Keratinocyte (primary cell): ENCODE measurements at regions not wholly inside any gene's neighbourhood (a gene's known extent, or its start where the extent isn't known, plus 50 kb on each side); places are given as distances from the start of the nearest gene placed in this dataset.

Experiments used
- DNase-seq: peaks from one replicate; pipeline ENCODE4 v3.0.0-alpha.2; 2011; ENCODE audit warnings: low read depth, missing footprints, low spot score
- FAIRE-seq: peaks from 2 replicates; lab custom pipeline; 2011; peaks lifted over from hg19 to GRCh38; lab: Jason Lieb, UNC
- H2AFZ ChIP-seq: 2 replicates; pipeline ENCODE4 v1.6.0; 2012; ENCODE audit warnings: low read length, control low read depth, inconsistent platforms; ENCODE audit not compliant: control insufficient read depth
- H3K27ac ChIP-seq: 2 replicates; pipeline ENCODE4 v1.5.1; 2011; ENCODE audit warnings: low read length; ENCODE audit not compliant: control insufficient read depth, insufficient read depth
- H3K27me3 ChIP-seq: 3 replicates; pipeline ENCODE4 v1.6.0; 2011; ENCODE audit warnings: low read length; ENCODE audit not compliant: control insufficient read depth, insufficient read depth; ENCODE audit errors: extremely low read depth
- H3K36me3 ChIP-seq, 2 experiments: 2 replicates in 1 of 2; 3 replicates in 1 of 2; pipeline ENCODE4 v1.5.1; 2011; ENCODE audit warnings: low read length in 2 of 2, mild to moderate bottlenecking in 1 of 2; ENCODE audit not compliant: control insufficient read depth in 2 of 2, insufficient read depth in 2 of 2; ENCODE audit errors: extremely low read depth in 1 of 2
- H3K4me1 ChIP-seq: 3 replicates; pipeline ENCODE4 v1.5.1; 2011; ENCODE audit warnings: low read length; ENCODE audit not compliant: control insufficient read depth, insufficient read depth; ENCODE audit errors: extremely low read depth
- H3K4me2 ChIP-seq: 3 replicates; pipeline ENCODE4 v1.6.0; 2011; ENCODE audit warnings: low read depth, low read length; ENCODE audit not compliant: control insufficient read depth, insufficient read depth; ENCODE audit errors: extremely low read depth
- H3K4me3 ChIP-seq, 3 experiments: fragments of 200-600 bp in 1 of 3; sonication (generic) in 1 of 3; 2 replicates in 2 of 3; 3 replicates in 1 of 3; pipeline ENCODE4 v1.5.1; 2011 to 2016; ENCODE audit warnings: low read length in 3 of 3, mild to moderate bottlenecking in 3 of 3, control low read depth in 2 of 3, inconsistent platforms in 1 of 3, low read depth in 1 of 3, mixed read lengths in 1 of 3, mixed run types in 1 of 3, moderate library complexity in 1 of 3; ENCODE audit not compliant: control insufficient read depth in 2 of 3, insufficient read depth in 2 of 3; ENCODE audit errors: extremely low read depth in 1 of 3
- H3K79me2 ChIP-seq: 2 replicates; pipeline ENCODE4 v1.6.0; 2012; ENCODE audit warnings: low read length; ENCODE audit not compliant: control insufficient read depth, insufficient read depth
- H3K9ac ChIP-seq: 3 replicates; pipeline ENCODE4 v1.6.0; 2011; ENCODE audit warnings: low read length; ENCODE audit not compliant: control insufficient read depth, insufficient read depth; ENCODE audit errors: extremely low read depth
- H3K9me1 ChIP-seq: 3 replicates; pipeline ENCODE4 v1.6.0; 2011; ENCODE audit warnings: low read length; ENCODE audit not compliant: control insufficient read depth, insufficient read depth; ENCODE audit errors: extremely low read depth
- H3K9me3 ChIP-seq: 2 replicates; pipeline ENCODE4 v1.5.1; 2012; ENCODE audit warnings: low read depth, low read length; ENCODE audit not compliant: control insufficient read depth
- H4K20me1 ChIP-seq: 3 replicates; pipeline ENCODE4 v1.6.0; 2011; ENCODE audit warnings: low read length; ENCODE audit not compliant: control insufficient read depth, insufficient read depth; ENCODE audit errors: extremely low read depth
- EZH2 ChIP-seq: IDR thresholded peaks from one replicate; pipeline ENCODE4 v1.6.1; 2012; ENCODE audit warnings: inconsistent platforms, mild to moderate bottlenecking, low read length, moderate library complexity
- dilution Hi-C: fragments of 300-500 bp; cut with MboI; formaldehyde crosslinking; loops from one replicate; pipeline ENCODE4 v1.7.0; 2020; ENCODE audit warnings: low sequenced_read_pairs; ENCODE audit not compliant: extremely low pct_ligation_motif_present
- TF ChIP-seq, protein P1 (sequence below), 3 experiments: IDR thresholded peaks in 1 of 3; conservative IDR thresholded peaks in 1 of 3; optimal IDR thresholded peaks in 1 of 3; 2 replicates in 2 of 3; 3 replicates in 1 of 3; pipeline versions ENCODE3 to v1.5.1; 2011; ENCODE audit warnings: low read length in 3 of 3, mild to moderate bottlenecking in 3 of 3, moderate library complexity in 2 of 3, control low read depth in 1 of 3, inconsistent platforms in 1 of 3; ENCODE audit not compliant: insufficient read depth in 2 of 3; ENCODE audit errors: extremely low read depth in 1 of 3

DNA sequence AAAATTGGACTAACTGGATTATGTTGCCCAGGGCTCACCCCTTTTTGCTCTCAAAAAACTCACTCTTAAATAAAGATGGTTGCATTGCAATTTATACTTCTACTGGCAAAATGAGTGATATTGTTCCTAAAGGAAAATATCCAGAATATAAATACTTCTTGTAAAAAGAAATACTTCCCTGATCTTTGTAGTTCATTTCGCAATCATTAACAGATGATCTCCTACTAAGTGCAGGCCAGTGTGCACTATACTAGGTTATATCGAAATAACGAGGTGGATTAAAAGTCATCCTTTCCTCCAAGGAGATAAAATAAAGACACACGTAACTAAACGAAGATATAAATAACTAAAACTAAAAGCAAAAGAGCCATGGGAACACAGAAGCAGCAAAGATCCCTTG, 63.0 kb downstream of the MEX3B start:
- H3K27ac ChIP-seq: no peak overlapping the region
- no peak for DNase-seq
- H2AFZ ChIP-seq: no peak overlapping the region
- dilution Hi-C loops: no loop called here
- H3K9ac ChIP-seq: no peak overlapping the region
- no peak for FAIRE-seq
- no peaks in the 10 kb centered on the region for H3K27me3 ChIP-seq
- H3K4me2 ChIP-seq: no peak overlapping the region
- H3K4me3 ChIP-seq: no peak overlapping the region
- H4K20me1 ChIP-seq: no peaks in the 10 kb centered on the region
- H3K4me1 ChIP-seq: no peaks in the 10 kb centered on the region
- H3K9me1 ChIP-seq: no peaks in the 10 kb centered on the region
- H3K36me3 ChIP-seq: no peaks in the 10 kb centered on the region
- no peaks in the 10 kb centered on the region for H3K9me3 ChIP-seq
- no peak for TF ChIP-seq EZH2
- TF ChIP-seq, protein P1, sequence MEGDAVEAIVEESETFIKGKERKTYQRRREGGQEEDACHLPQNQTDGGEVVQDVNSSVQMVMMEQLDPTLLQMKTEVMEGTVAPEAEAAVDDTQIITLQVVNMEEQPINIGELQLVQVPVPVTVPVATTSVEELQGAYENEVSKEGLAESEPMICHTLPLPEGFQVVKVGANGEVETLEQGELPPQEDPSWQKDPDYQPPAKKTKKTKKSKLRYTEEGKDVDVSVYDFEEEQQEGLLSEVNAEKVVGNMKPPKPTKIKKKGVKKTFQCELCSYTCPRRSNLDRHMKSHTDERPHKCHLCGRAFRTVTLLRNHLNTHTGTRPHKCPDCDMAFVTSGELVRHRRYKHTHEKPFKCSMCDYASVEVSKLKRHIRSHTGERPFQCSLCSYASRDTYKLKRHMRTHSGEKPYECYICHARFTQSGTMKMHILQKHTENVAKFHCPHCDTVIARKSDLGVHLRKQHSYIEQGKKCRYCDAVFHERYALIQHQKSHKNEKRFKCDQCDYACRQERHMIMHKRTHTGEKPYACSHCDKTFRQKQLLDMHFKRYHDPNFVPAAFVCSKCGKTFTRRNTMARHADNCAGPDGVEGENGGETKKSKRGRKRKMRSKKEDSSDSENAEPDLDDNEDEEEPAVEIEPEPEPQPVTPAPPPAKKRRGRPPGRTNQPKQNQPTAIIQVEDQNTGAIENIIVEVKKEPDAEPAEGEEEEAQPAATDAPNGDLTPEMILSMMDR (optimal IDR thresholded peaks at IDR 0.05 in 1 of 3, IDR thresholded peaks at IDR 0.05 in 1 of 3, conservative IDR thresholded peaks at IDR 0.05 in 1 of 3; ENCODE audit: extremely low read depth in 1 of 3, insufficient read depth in 2 of 3, low read length in 3 of 3): no peak
- no peaks in the 10 kb centered on the region for H3K79me2 ChIP-seq

DNA sequence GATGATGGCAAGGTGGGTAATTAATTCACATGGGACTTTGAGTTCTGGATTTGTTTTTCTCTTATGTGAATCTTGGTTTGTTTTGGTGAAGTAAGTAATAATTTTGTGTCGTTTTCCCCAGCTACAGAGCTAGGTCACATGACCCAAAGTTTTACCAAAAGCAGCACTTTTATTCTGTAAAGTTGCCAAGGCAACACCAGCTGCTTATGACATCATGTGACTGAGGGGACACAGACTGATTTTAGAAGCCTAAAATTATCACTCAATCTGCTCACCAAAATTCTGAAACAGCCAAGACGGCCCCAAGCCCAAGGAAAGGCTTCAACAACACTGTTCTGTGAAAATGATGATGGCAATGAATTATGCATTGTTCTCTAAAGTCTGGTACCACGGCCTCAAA, 63.9 kb downstream of the MEX3B start:
- H3K79me2 ChIP-seq: no peaks in the 10 kb centered on the region
- no peak overlapping the region for H2AFZ ChIP-seq
- DNase-seq (no peak), FAIRE-seq (no peak)
- dilution Hi-C loops: no loop called here
- H3K9ac ChIP-seq: no peak overlapping the region
- no peak for TF ChIP-seq EZH2
- TF ChIP-seq, protein P1 (optimal IDR thresholded peaks at IDR 0.05 in 1 of 3, IDR thresholded peaks at IDR 0.05 in 1 of 3, conservative IDR thresholded peaks at IDR 0.05 in 1 of 3; ENCODE audit: extremely low read depth in 1 of 3, insufficient read depth in 2 of 3, low read length in 3 of 3): no peak
- H3K4me1 ChIP-seq: no peaks in the 10 kb centered on the region
- H3K9me1 ChIP-seq: no peaks in the 10 kb centered on the region
- no peak overlapping the region for H3K4me3 ChIP-seq
- H3K36me3 ChIP-seq: no peaks in the 10 kb centered on the region
- H3K4me2 ChIP-seq: no peak overlapping the region
- no peaks in the 10 kb centered on the region for H4K20me1 ChIP-seq
- no peaks in the 10 kb centered on the region for H3K9me3 ChIP-seq
- H3K27ac ChIP-seq: no peak overlapping the region
- no peaks in the 10 kb centered on the region for H3K27me3 ChIP-seq
